GM23248 (cell line): ENCODE measurements at regions not wholly inside any gene's neighbourhood (a gene's known extent, or its start where the extent isn't known, plus 50 kb on each side); places are given as distances from the start of the nearest gene placed in this dataset.

ENCODE experiments used
- EZH2 ChIP-seq: fragments of 200-600 bp; sonication (generic); IDR thresholded peaks from 2 replicates; pipeline ENCODE4 v1.6.1; 2018; ENCODE audit warnings: antibody characterized with exemption, mild to moderate bottlenecking; ENCODE audit not compliant: insufficient read depth, poor library complexity, severe bottlenecking
- EZH2phosphoT487 ChIP-seq: fragments of 200-600 bp; sonication (generic); IDR thresholded peaks from 2 replicates; pipeline ENCODE4 v1.6.1; 2018; ENCODE audit warnings: antibody characterized with exemption, moderate library complexity, mild to moderate bottlenecking, low read depth; ENCODE audit not compliant: insufficient read depth

- TF ChIP-seq EZH2phosphoT487 = no peak
- TF ChIP-seq EZH2 = no peak
These were observed 214.1 kb downstream of the KLF6 start for GRCh38 chr10:3570855-3571266.
